Activated naive CD4-positive, alpha-beta T cell treated with anti-CD3 and anti-CD28 coated beads, Interleukin-2, amount 10 ng/mL, durations not matched to agents 7 days and 5 days (primary cell): ENCODE measurements at regions not wholly inside any gene's neighbourhood (a gene's known extent, or its start where the extent isn't known, plus 50 kb on each side); places are given as distances from the start of the nearest gene placed in this dataset.
"Not testable (repeated sequence)": the region's sequence is repeated elsewhere in the genome, so short reads cannot be mapped to it uniquely, and the experiment has no call there.

Source experiments
- CTCF ChIA-PET: fragments of 350-600 bp; sonication (Branson Sonifier 250); formaldehyde crosslinking; loops from one replicate; lab custom pipeline; 2021; ENCODE audit warnings: antibody characterized with exemption; lab: Charles Lee
- DNase-seq: peaks from one replicate; pipeline ENCODE4 v3.0.0-alpha.2; 2020
- H3K27ac Mint-ChIP-seq: one replicate; pipeline ENCODE4 v1.8.0; 2021; ENCODE audit warnings: mild to moderate bottlenecking, moderate library complexity, mixed read lengths
- H3K27me3 Mint-ChIP-seq: one replicate; pipeline ENCODE4 v1.8.0; 2021; ENCODE audit warnings: mild to moderate bottlenecking, mixed read lengths
- H3K36me3 Mint-ChIP-seq: one replicate; pipeline ENCODE4 v1.8.0; 2021; ENCODE audit warnings: mixed read lengths
- H3K4me1 Mint-ChIP-seq: one replicate; pipeline ENCODE4 v1.8.0; 2021; ENCODE audit warnings: mixed read lengths
- H3K4me3 Mint-ChIP-seq: one replicate; pipeline ENCODE4 v1.8.0; 2021; ENCODE audit warnings: mild to moderate bottlenecking, moderate library complexity, mixed read lengths
- H3K9me3 Mint-ChIP-seq: one replicate; pipeline ENCODE4 v1.8.0; 2021; ENCODE audit warnings: mixed read lengths

GRCh38 chr3:59386165-59386564, 336.3 kb upstream of the CFAP20DC start:
- H3K9me3 Mint-ChIP-seq: peaks cover 2% of the 10 kb centered on the region
- no peak overlapping the region for H3K4me3 Mint-ChIP-seq
- peaks cover 7% of the 10 kb centered on the region for H3K36me3 Mint-ChIP-seq
- CTCF ChIA-PET: no interaction called here
- H3K27me3 Mint-ChIP-seq: no peaks in the 10 kb centered on the region
- DNase-seq: no peak
- H3K4me1 Mint-ChIP-seq: peaks cover 53% of the 10 kb centered on the region
- H3K27ac Mint-ChIP-seq: peak overlapping the region; percentile 84

GRCh38 chr3:59385547-59385946, 335.7 kb upstream of the CFAP20DC start:
- peak overlapping the region; percentile 84 for H3K27ac Mint-ChIP-seq
- H3K4me3 Mint-ChIP-seq: no peak overlapping the region
- no peak for DNase-seq

GRCh38 chr3:59381282-59381681, 331.5 kb upstream of the CFAP20DC start:
- Mint-ChIP-seq H3K4me3 (no peak overlapping the region), H3K27ac (no peak overlapping the region)
- DNase-seq: no peak

More at GRCh38 chr3:59385547-59385946, 335.7 kb upstream of the CFAP20DC start:
- CTCF ChIA-PET: no interaction called here
- no peaks in the 10 kb centered on the region for H3K27me3 Mint-ChIP-seq
- H3K9me3 Mint-ChIP-seq: peaks cover 2% of the 10 kb centered on the region
- H3K36me3 Mint-ChIP-seq: peaks cover 7% of the 10 kb centered on the region
- peaks cover 53% of the 10 kb centered on the region for H3K4me1 Mint-ChIP-seq

GRCh38 chr3:59380146-59380545, 330.3 kb upstream of the CFAP20DC start:
- CTCF ChIA-PET: no interaction called here
- Mint-ChIP-seq H3K9me3 (peaks cover 6% of the 10 kb centered on the region), H3K4me3 (no peak overlapping the region), H3K27me3 (no peaks in the 10 kb centered on the region), H3K27ac (no peak overlapping the region), H3K4me1 (peaks cover 15% of the 10 kb centered on the region), H3K36me3 (peaks cover 2% of the 10 kb centered on the region)
- DNase-seq: no peak

More at GRCh38 chr3:59381282-59381681, 331.5 kb upstream of the CFAP20DC start:
- peaks cover 2% of the 10 kb centered on the region for H3K36me3 Mint-ChIP-seq
- peaks cover 6% of the 10 kb centered on the region for H3K9me3 Mint-ChIP-seq
- CTCF ChIA-PET: no interaction called here
- H3K4me1 Mint-ChIP-seq: peaks cover 20% of the 10 kb centered on the region
- no peaks in the 10 kb centered on the region for H3K27me3 Mint-ChIP-seq

GRCh38 chr3:59374818-59375211, 325.0 kb upstream of the CFAP20DC start:
- Mint-ChIP-seq H3K4me3 (no peak overlapping the region), H3K9me3 (peaks cover 3% of the 10 kb centered on the region), H3K27ac (no peak overlapping the region)

GRCh38 chr3:59374091-59374817, 324.4 kb upstream of the CFAP20DC start:
- H3K9me3 Mint-ChIP-seq: peaks cover 3% of the 10 kb centered on the region
- no peak overlapping the region for H3K27ac Mint-ChIP-seq
- H3K4me3 Mint-ChIP-seq: no peak overlapping the region
- H3K27me3 Mint-ChIP-seq: no peaks in the 10 kb centered on the region
- H3K36me3 Mint-ChIP-seq: no peaks in the 10 kb centered on the region
- DNase-seq: no peak
- CTCF ChIA-PET: no interaction called here
- peaks cover 5% of the 10 kb centered on the region for H3K4me1 Mint-ChIP-seq

More at GRCh38 chr3:59374818-59375211, 325.0 kb upstream of the CFAP20DC start:
- Mint-ChIP-seq H3K4me1 (peaks cover 5% of the 10 kb centered on the region), H3K27me3 (no peaks in the 10 kb centered on the region), H3K36me3 (no peaks in the 10 kb centered on the region)
- CTCF ChIA-PET: no interaction called here
- no peak for DNase-seq

GRCh38 chr3:59372346-59372745, 322.5 kb upstream of the CFAP20DC start:
- Mint-ChIP-seq H3K9me3 (peaks cover under 1% of the 10 kb centered on the region), H3K27ac (no peak overlapping the region), H3K4me3 (no peak overlapping the region), H3K36me3 (no peaks in the 10 kb centered on the region), H3K27me3 (no peaks in the 10 kb centered on the region), H3K4me1 (peaks cover 5% of the 10 kb centered on the region)
- CTCF ChIA-PET: no interaction called here
- no peak for DNase-seq

GRCh38 chr3:59368900-59369675, 319.3 kb upstream of the CFAP20DC start:
- H3K27me3 Mint-ChIP-seq: no peaks in the 10 kb centered on the region
- CTCF ChIA-PET: interaction anchor here (0.8 kb wide), 1 partner anchor 16 kb away, joined by 3 read pairs; no protein-coding TSS in a partner anchor

GRCh38 chr3:59367150-59367549, 317.3 kb upstream of the CFAP20DC start:
- peaks cover 2% of the 10 kb centered on the region for H3K9me3 Mint-ChIP-seq
- CTCF ChIA-PET: no interaction called here
- peaks cover 4% of the 10 kb centered on the region for H3K4me1 Mint-ChIP-seq
- H3K36me3 Mint-ChIP-seq: no peaks in the 10 kb centered on the region
- no peak for DNase-seq
- H3K27ac Mint-ChIP-seq: no peak overlapping the region
- no peaks in the 10 kb centered on the region for H3K27me3 Mint-ChIP-seq
- no peak overlapping the region for H3K4me3 Mint-ChIP-seq

More at GRCh38 chr3:59368900-59369675, 319.3 kb upstream of the CFAP20DC start:
- peaks cover 4% of the 10 kb centered on the region for H3K4me1 Mint-ChIP-seq
- H3K9me3 Mint-ChIP-seq: peaks cover 2% of the 10 kb centered on the region
- H3K36me3 Mint-ChIP-seq: no peaks in the 10 kb centered on the region
- no peak for DNase-seq
- no peak overlapping the region for H3K27ac Mint-ChIP-seq
- no peak overlapping the region for H3K4me3 Mint-ChIP-seq

GRCh38 chr3:59366218-59366617, 316.4 kb upstream of the CFAP20DC start:
- no peak overlapping the region for H3K27ac Mint-ChIP-seq
- DNase-seq: no peak
- CTCF ChIA-PET: no interaction called here
- H3K27me3 Mint-ChIP-seq: no peaks in the 10 kb centered on the region
- H3K36me3 Mint-ChIP-seq: no peaks in the 10 kb centered on the region
- no peak overlapping the region for H3K4me3 Mint-ChIP-seq
- H3K9me3 Mint-ChIP-seq: peaks cover 2% of the 10 kb centered on the region
- peaks cover 4% of the 10 kb centered on the region for H3K4me1 Mint-ChIP-seq

GRCh38 chr3:59364496-59364895, 314.7 kb upstream of the CFAP20DC start:
- CTCF ChIA-PET: no interaction called here
- peaks cover 4% of the 10 kb centered on the region for H3K4me1 Mint-ChIP-seq
- H3K27ac Mint-ChIP-seq: no peak overlapping the region
- no peak overlapping the region for H3K4me3 Mint-ChIP-seq
- DNase-seq: no peak
- H3K27me3 Mint-ChIP-seq: no peaks in the 10 kb centered on the region
- H3K36me3 Mint-ChIP-seq: peaks cover 2% of the 10 kb centered on the region
- H3K9me3 Mint-ChIP-seq: peaks cover 7% of the 10 kb centered on the region

- peaks cover 22% of the 10 kb centered on the region for H3K9me3 Mint-ChIP-seq
- H3K4me1 Mint-ChIP-seq, H3K4me3 Mint-ChIP-seq, H3K27me3 Mint-ChIP-seq, H3K36me3 Mint-ChIP-seq, H3K27ac Mint-ChIP-seq, DNase-seq, CTCF ChIA-PET: not testable (repeated sequence)
Observed at GRCh38 chr3:59360312-59360711, 310.5 kb upstream of the CFAP20DC start.

- peaks cover 10% of the 10 kb centered on the region for H3K4me1 Mint-ChIP-seq
- H3K4me3 Mint-ChIP-seq: no peak overlapping the region
- CTCF ChIA-PET: no interaction called here
- H3K36me3 Mint-ChIP-seq: no peaks in the 10 kb centered on the region
- H3K27ac Mint-ChIP-seq: no peak overlapping the region
- no peaks in the 10 kb centered on the region for H3K9me3 Mint-ChIP-seq
- H3K27me3 Mint-ChIP-seq: no peaks in the 10 kb centered on the region
- no peak for DNase-seq
Observed at GRCh38 chr3:59341459-59341858, 291.6 kb upstream of the CFAP20DC start.

- DNase-seq: no peak
- CTCF ChIA-PET: no interaction called here
- Mint-ChIP-seq H3K27me3 (no peaks in the 10 kb centered on the region), H3K27ac (no peak overlapping the region), H3K4me1 (peaks cover 10% of the 10 kb centered on the region), H3K4me3 (no peak overlapping the region), H3K36me3 (no peaks in the 10 kb centered on the region), H3K9me3 (no peaks in the 10 kb centered on the region)
Observed at GRCh38 chr3:59339818-59340217, 290.0 kb upstream of the CFAP20DC start.

GRCh38 chr3:59338934-59339333, 289.1 kb upstream of the CFAP20DC start:
- CTCF ChIA-PET: no interaction called here
- H3K27ac Mint-ChIP-seq: no peak overlapping the region
- peaks cover 10% of the 10 kb centered on the region for H3K4me1 Mint-ChIP-seq
- no peak overlapping the region for H3K4me3 Mint-ChIP-seq
- H3K36me3 Mint-ChIP-seq: no peaks in the 10 kb centered on the region
- no peak for DNase-seq
- peaks cover 2% of the 10 kb centered on the region for H3K9me3 Mint-ChIP-seq
- no peaks in the 10 kb centered on the region for H3K27me3 Mint-ChIP-seq
